Loucy (cell line): ENCODE measurements at regions not wholly inside any gene's neighbourhood (a gene's known extent, or its start where the extent isn't known, plus 50 kb on each side); places are given as distances from the start of the nearest gene placed in this dataset.

Source experiments
- EZH2phosphoT487 ChIP-seq: fragments of 200-600 bp; IDR thresholded peaks from 2 replicates; pipeline ENCODE4 v1.6.1; 2018; ENCODE audit warnings: antibody characterized with exemption, mild to moderate bottlenecking, moderate library complexity, borderline replicate concordance
- TF ChIP-seq, protein P1 (sequence below): fragments of 200-600 bp; sonication (generic); conservative IDR thresholded peaks from 2 replicates; pipeline ENCODE4 v1.5.1; 2014; ENCODE audit warnings: mild to moderate bottlenecking, antibody characterized with exemption, low read length

DNA sequence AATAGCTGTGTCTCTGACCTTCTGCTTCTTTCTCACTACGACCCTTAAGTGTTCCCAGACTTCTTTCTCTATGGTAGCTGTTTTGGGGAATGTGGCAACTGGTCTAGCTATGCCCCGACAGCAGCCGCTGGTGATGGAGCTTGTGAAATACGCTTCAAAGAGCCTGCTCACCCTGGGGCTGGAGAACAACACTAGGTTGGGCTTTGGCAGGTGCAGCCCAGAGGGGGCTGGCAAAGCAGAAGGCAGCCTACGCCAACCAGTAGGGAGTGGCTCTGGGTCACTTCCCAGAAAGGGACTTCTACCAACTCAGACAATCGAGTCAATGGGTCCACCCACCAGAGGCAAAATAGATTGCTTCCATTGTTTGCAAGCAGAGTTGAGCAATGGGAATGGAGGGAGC lies 262.8 kb downstream of the LMO4 start:
- TF ChIP-seq, protein P1, sequence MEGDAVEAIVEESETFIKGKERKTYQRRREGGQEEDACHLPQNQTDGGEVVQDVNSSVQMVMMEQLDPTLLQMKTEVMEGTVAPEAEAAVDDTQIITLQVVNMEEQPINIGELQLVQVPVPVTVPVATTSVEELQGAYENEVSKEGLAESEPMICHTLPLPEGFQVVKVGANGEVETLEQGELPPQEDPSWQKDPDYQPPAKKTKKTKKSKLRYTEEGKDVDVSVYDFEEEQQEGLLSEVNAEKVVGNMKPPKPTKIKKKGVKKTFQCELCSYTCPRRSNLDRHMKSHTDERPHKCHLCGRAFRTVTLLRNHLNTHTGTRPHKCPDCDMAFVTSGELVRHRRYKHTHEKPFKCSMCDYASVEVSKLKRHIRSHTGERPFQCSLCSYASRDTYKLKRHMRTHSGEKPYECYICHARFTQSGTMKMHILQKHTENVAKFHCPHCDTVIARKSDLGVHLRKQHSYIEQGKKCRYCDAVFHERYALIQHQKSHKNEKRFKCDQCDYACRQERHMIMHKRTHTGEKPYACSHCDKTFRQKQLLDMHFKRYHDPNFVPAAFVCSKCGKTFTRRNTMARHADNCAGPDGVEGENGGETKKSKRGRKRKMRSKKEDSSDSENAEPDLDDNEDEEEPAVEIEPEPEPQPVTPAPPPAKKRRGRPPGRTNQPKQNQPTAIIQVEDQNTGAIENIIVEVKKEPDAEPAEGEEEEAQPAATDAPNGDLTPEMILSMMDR, result no peak
- TF ChIP-seq EZH2phosphoT487, result no peak
